Amniotic stem cell (primary cell): ENCODE measurements at regions not wholly inside any gene's neighbourhood (a gene's known extent, or its start where the extent isn't known, plus 50 kb on each side); places are given as distances from the start of the nearest gene placed in this dataset.
"Not testable (repeated sequence)": the region's sequence is repeated elsewhere in the genome, so short reads cannot be mapped to it uniquely, and the experiment has no call there.

ENCODE experiments used
- DNase-seq: peaks from one replicate; lab custom pipeline; 2025; lab: John Stamatoyannopoulos, UW

GRCh38 chr5:72651109-72651508, 143.9 kb upstream of the ZNF366 start:
- DNase-seq = no peak

- no peak for DNase-seq
Observed at GRCh38 chr5:72649449-72649848, 142.2 kb upstream of the ZNF366 start.

- no peak for DNase-seq
Observed at GRCh38 chr5:72648480-72648879, 141.3 kb upstream of the ZNF366 start.

GRCh38 chr5:72647806-72648205, 140.6 kb upstream of the ZNF366 start:
- DNase-seq = no peak

GRCh38 chr5:72646246-72646866, 139.1 kb upstream of the ZNF366 start:
- DNase-seq = no peak

GRCh38 chr5:72645064-72645846, 138.0 kb upstream of the ZNF366 start:
- no peak for DNase-seq

- no peak for DNase-seq
Observed at GRCh38 chr5:72644296-72644695, 137.1 kb upstream of the ZNF366 start.

- DNase-seq = no peak
Observed at GRCh38 chr5:72641164-72641563, 134.0 kb upstream of the ZNF366 start.

- no peak for DNase-seq
Observed at GRCh38 chr5:72637058-72637457, 129.8 kb upstream of the ZNF366 start.

- not testable (repeated sequence) for DNase-seq
Observed at GRCh38 chr5:72636565-72636964, 129.4 kb upstream of the ZNF366 start.

- DNase-seq = no peak
Observed at GRCh38 chr5:72634444-72634843, 127.2 kb upstream of the ZNF366 start.

GRCh38 chr5:72633649-72634048, 126.4 kb upstream of the ZNF366 start:
- DNase-seq = no peak

- no peak for DNase-seq
Observed at GRCh38 chr5:72633041-72633445, 125.8 kb upstream of the ZNF366 start.

- DNase-seq = no peak
Observed at GRCh38 chr5:72630721-72631120, 123.5 kb upstream of the ZNF366 start.

- DNase-seq = no peak
Observed at GRCh38 chr5:72630081-72630480, 122.9 kb upstream of the ZNF366 start.

- no peak for DNase-seq
Observed at GRCh38 chr5:72628771-72629371, 121.7 kb upstream of the ZNF366 start.

- no peak for DNase-seq
Observed at GRCh38 chr5:72625332-72625731, 118.1 kb upstream of the ZNF366 start.

- DNase-seq = no peak
Observed at GRCh38 chr5:72624641-72625236, 117.5 kb upstream of the ZNF366 start.

GRCh38 chr5:72623936-72624335, 116.7 kb upstream of the ZNF366 start:
- DNase-seq = no peak

- DNase-seq = no peak
Observed at GRCh38 chr5:72623323-72623722, 116.1 kb upstream of the ZNF366 start.

- DNase-seq = no peak
Observed at GRCh38 chr5:72622170-72622760, 115.1 kb upstream of the ZNF366 start.

- no peak for DNase-seq
Observed at GRCh38 chr5:72621576-72621975, 114.4 kb upstream of the ZNF366 start.

GRCh38 chr5:72619677-72620076, 112.5 kb upstream of the ZNF366 start:
- no peak for DNase-seq
